ENCODE measurements at regions not wholly inside any gene's neighbourhood (a gene's known extent, or its start where the extent isn't known, plus 50 kb on each side); places are given as distances from the start of the nearest gene placed in this dataset.
"Not testable (repeated sequence)": the region's sequence is repeated elsewhere in the genome, so short reads cannot be mapped to it uniquely, and the experiment has no call there.

GRCh38 chr3:86793786-86794185 is 197.2 kb downstream of the VGLL3 start:
- DNase-seq = no peak

GRCh38 chr3:86792316-86792715 is 198.6 kb downstream of the VGLL3 start:
- no peak for DNase-seq

- DNase-seq = no peak
Observed at GRCh38 chr3:86790884-86791549, 199.9 kb downstream of the VGLL3 start.

GRCh38 chr3:86788371-86788770 is 202.6 kb downstream of the VGLL3 start:
- DNase-seq = no peak

GRCh38 chr3:86787091-86787490 is 203.9 kb downstream of the VGLL3 start:
- DNase-seq = no peak

- no peak for DNase-seq
Observed at GRCh38 chr3:86785386-86785785, 205.6 kb downstream of the VGLL3 start.

- DNase-seq = no peak
Observed at GRCh38 chr3:86782866-86783265, 208.1 kb downstream of the VGLL3 start.

GRCh38 chr3:86782286-86782685 is 208.7 kb downstream of the VGLL3 start:
- DNase-seq = no peak

GRCh38 chr3:86774082-86774691 is 216.8 kb downstream of the VGLL3 start:
- DNase-seq = no peak

- DNase-seq = no peak
Observed at GRCh38 chr3:86772699-86773098, 218.2 kb downstream of the VGLL3 start.

- no peak for DNase-seq
Observed at GRCh38 chr3:86771741-86772512, 219.0 kb downstream of the VGLL3 start.

GRCh38 chr3:86766331-86766730 is 224.6 kb downstream of the VGLL3 start:
- no peak for DNase-seq

- not testable (repeated sequence) for DNase-seq
Observed at GRCh38 chr3:86757322-86758179, 233.4 kb downstream of the VGLL3 start.

GRCh38 chr3:86748015-86748414 is 242.9 kb downstream of the VGLL3 start:
- DNase-seq = no peak

- DNase-seq = no peak
Observed at GRCh38 chr3:86744051-86744450, 246.9 kb downstream of the VGLL3 start.

GRCh38 chr3:86743233-86743632 is 247.7 kb downstream of the VGLL3 start:
- no peak for DNase-seq

GRCh38 chr3:86740751-86741150 is 250.2 kb downstream of the VGLL3 start:
- no peak for DNase-seq

GRCh38 chr3:86739244-86739643 is 251.7 kb downstream of the VGLL3 start:
- DNase-seq = no peak

- no peak for DNase-seq
Observed at GRCh38 chr3:86738684-86739083, 252.3 kb downstream of the VGLL3 start.

GRCh38 chr3:86737517-86737916 is 253.4 kb downstream of the VGLL3 start:
- DNase-seq = no peak

- DNase-seq = no peak
Observed at GRCh38 chr3:86733257-86733656, 257.7 kb downstream of the VGLL3 start.

GRCh38 chr3:86731501-86731901 is 259.4 kb downstream of the VGLL3 start:
- no peak for DNase-seq

- no peak for DNase-seq
Observed at GRCh38 chr3:86723433-86723832, 267.5 kb downstream of the VGLL3 start.

All from left hindlimb (tissue), 1 donor.